ENCODE measurements at regions not wholly inside any gene's neighbourhood (a gene's known extent, or its start where the extent isn't known, plus 50 kb on each side); places are given as distances from the start of the nearest gene placed in this dataset.

GRCh38 chr5:104071887-104072286, 509.3 kb upstream of the NUDT12 start:
- TF ChIP-seq CTCF (conservative IDR thresholded peaks at IDR 0.05) (no peak), ZFX (IDR thresholded peaks at IDR 0.05) (no peak)
